ENCODE measurements at regions not wholly inside any gene's neighbourhood (a gene's known extent, or its start where the extent isn't known, plus 50 kb on each side); places are given as distances from the start of the nearest gene placed in this dataset.

DNA sequence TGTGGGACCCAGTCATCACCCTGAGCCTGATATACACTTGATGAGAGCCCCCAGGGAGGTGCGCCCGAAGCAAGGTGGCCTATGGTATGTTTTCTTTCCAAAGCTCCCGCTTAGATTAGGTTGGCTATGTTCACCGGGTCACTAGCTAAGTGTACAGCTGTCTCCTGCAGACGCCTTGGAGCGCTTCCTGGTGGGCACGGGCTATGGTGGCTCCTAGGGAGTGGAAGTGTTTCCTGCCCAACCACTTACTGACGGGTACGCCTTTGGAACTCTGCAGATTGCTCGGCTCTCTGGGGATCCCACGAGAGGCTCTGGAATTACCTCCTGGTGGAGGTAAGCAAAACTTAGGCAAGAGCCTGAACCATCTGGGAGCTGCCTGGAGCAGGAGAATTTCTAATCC, 83.6 kb upstream of the CXCL12 start:
- ATAC-seq (no peak), DNase-seq (no peak)
- Histone ChIP-seq H3K4me1 (peaks cover 0 to 7% (median 2%) of the 10 kb centered on the region in 9 donors), H3K36me3 (no peaks in the 10 kb centered on the region), H3K27me3 (peaks cover 0 to 23% (median 8%) of the 10 kb centered on the region in 7 donors), H3K9me3 (no peaks in the 10 kb centered on the region), H3K4me3 (no peak overlapping the region), H3K27ac (no peak overlapping the region)
- 88 to 90% methylated on average over 11 of the region's 11 CpGs for WGBS, 2 donors
- intact Hi-C loops (cut with DNase I), result loop anchor here in 1 of 10 donors (10.0 kb wide), 1 partner anchor 64 kb away; no protein-coding TSS in a partner anchor
- TF ChIP-seq, protein P1, sequence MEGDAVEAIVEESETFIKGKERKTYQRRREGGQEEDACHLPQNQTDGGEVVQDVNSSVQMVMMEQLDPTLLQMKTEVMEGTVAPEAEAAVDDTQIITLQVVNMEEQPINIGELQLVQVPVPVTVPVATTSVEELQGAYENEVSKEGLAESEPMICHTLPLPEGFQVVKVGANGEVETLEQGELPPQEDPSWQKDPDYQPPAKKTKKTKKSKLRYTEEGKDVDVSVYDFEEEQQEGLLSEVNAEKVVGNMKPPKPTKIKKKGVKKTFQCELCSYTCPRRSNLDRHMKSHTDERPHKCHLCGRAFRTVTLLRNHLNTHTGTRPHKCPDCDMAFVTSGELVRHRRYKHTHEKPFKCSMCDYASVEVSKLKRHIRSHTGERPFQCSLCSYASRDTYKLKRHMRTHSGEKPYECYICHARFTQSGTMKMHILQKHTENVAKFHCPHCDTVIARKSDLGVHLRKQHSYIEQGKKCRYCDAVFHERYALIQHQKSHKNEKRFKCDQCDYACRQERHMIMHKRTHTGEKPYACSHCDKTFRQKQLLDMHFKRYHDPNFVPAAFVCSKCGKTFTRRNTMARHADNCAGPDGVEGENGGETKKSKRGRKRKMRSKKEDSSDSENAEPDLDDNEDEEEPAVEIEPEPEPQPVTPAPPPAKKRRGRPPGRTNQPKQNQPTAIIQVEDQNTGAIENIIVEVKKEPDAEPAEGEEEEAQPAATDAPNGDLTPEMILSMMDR (IDR thresholded peaks at IDR 0.05), result no peak

DNA sequence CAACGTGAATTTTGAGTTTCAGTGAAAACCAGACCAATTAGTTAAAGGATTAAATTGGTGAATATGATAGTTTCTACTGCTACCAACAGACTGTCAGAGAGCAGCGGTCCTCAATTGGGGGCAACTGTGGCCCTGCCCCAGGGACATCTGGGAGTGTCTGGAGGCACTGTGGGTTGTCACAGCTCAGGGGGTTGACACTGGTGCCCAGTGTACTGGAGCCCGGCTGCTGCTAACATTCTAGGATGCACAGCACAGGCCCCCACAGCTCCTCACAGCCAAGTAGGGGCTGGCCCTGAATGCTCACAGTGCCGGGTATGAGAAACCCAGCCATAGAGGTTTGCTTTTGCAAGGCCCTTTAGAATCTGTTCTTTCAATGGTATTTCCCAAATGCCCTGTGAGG, 84.1 kb upstream of the CXCL12 start:
- DNase-seq (no peak), ATAC-seq (no peak)
- intact Hi-C loops (cut with DNase I), result loop anchor here in 1 of 10 donors (10.0 kb wide), 1 partner anchor 64 kb away; no protein-coding TSS in a partner anchor
- Histone ChIP-seq H3K36me3 (no peaks in the 10 kb centered on the region), H3K27me3 (peaks cover 0 to 23% (median 8%) of the 10 kb centered on the region in 7 donors), H3K4me1 (peaks cover 0 to 3% (median 0%) of the 10 kb centered on the region in 9 donors), H3K4me3 (no peak overlapping the region), H3K9me3 (no peaks in the 10 kb centered on the region), H3K27ac (no peak overlapping the region)
- TF ChIP-seq, protein P1 (IDR thresholded peaks at IDR 0.05), result no peak
- 82 to 84% methylated on average over 4 of the region's 4 CpGs for WGBS, 2 donors

DNA sequence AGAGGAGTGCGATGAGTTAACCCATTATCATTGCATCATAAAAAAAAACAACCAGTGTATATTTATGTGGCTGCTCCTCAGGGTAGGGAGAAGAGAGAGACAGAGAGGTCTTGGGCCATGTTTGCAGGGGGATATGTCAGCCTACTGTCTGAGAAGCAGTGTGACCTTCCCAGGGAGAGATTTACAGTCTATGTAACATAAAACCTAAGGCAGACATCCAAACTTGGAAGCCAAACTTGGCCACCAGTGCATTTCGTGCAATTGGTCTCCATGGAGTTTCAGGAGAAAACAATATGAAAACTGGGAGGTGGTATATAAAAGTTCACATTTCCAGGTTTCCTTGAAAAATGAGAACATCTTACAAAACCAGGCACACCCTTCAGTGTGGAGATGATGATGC, 85.9 kb upstream of the CXCL12 start:
- ATAC-seq (no peak), DNase-seq (no peak)
- Histone ChIP-seq H3K27me3 (peaks cover 0 to 23% (median 6%) of the 10 kb centered on the region in 7 donors), H3K4me3 (no peak overlapping the region), H3K9me3 (no peaks in the 10 kb centered on the region), H3K36me3 (no peaks in the 10 kb centered on the region), H3K4me1 (no peaks in the 10 kb centered on the region), H3K27ac (no peak overlapping the region)
- intact Hi-C loops (cut with DNase I), result no loop called here
- 82 to 83% methylated on average over 2 of the region's 2 CpGs for WGBS, 2 donors
- TF ChIP-seq, protein P1 (IDR thresholded peaks at IDR 0.05), result no peak

DNA sequence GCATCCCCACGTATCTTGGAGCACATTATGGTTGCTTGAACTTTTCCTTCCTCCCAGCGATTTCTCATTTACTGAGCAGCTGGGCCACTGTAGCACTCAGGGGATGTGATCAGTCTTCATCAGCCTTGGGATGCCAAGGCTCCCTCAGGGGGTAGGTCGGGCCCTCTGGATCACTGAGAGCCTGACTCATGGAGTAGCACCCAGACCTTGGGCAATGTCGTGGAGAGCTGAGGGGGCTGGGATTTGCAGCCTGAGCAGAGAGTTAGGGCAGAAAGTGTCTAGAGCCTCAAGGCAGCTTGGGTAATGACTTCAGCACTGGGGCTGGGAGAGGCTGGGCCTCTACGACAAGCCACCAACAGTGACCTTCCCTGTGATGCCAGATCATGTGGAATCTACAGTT, 86.5 kb upstream of the CXCL12 start:
- Histone ChIP-seq H3K4me1 (peaks cover 0 to 6% (median 0%) of the 10 kb centered on the region in 9 donors), H3K36me3 (no peaks in the 10 kb centered on the region), H3K4me3 (no peak overlapping the region), H3K9me3 (no peaks in the 10 kb centered on the region), H3K27me3 (peaks cover 0 to 23% (median 6%) of the 10 kb centered on the region in 7 donors), H3K27ac (no peak overlapping the region)
- TF ChIP-seq, protein P1 (IDR thresholded peaks at IDR 0.05), result no peak
- DNase-seq (no peak), ATAC-seq (no peak)
- intact Hi-C loops (cut with DNase I), result no loop called here
- WGBS, 2 donors, result 89% methylated on average over 5 of the region's 5 CpGs

Data from heart right ventricle (tissue), 16 donors.